Gastrocnemius medialis (tissue), 4 donors: ENCODE measurements at regions not wholly inside any gene's neighbourhood (a gene's known extent, or its start where the extent isn't known, plus 50 kb on each side); places are given as distances from the start of the nearest gene placed in this dataset.

Source experiments
- ATAC-seq, 2 donors: fragments of 150-250 bp; one replicate each; pipeline ENCODE4 v1.9.1; 2016
- DNase-seq, 2 donors: peaks; one replicate each; pipeline ENCODE4 v3.0.0-alpha.2; 2019
- H3K27ac ChIP-seq, 4 donors: fragments of 200-600 bp; sonication (generic); 1 replicate in 1 of 4; 2 replicates in 3 of 4; pipeline ENCODE4 v1.5.1; 2016 to 2018; ENCODE audit warnings: mild to moderate bottlenecking in 2 of 4, moderate library complexity in 1 of 4
- H3K27me3 ChIP-seq, 3 donors: fragments of 200-600 bp; sonication (generic) in 2 of 3; 1 replicate in 1 of 3; 2 replicates in 2 of 3; pipeline versions ENCODE4 v1.5.1 to v1.6.0; 2016 to 2019; ENCODE audit warnings: mild to moderate bottlenecking in 1 of 3, moderate library complexity in 1 of 3
- H3K36me3 ChIP-seq, 2 donors: fragments of 200-600 bp; sonication (generic) in 1 of 2; one replicate each; pipeline ENCODE4 v1.5.1; 2017 to 2018
- H3K4me1 ChIP-seq, 2 donors: fragments of 200-600 bp; sonication (generic) in 1 of 2; one replicate each; pipeline ENCODE4 v1.5.1; 2016 to 2017; ENCODE audit warnings: mild to moderate bottlenecking in 2 of 2
- H3K4me3 ChIP-seq, 4 donors: fragments of 200-600 bp; sonication (generic) in 3 of 4; 1 replicate in 1 of 4; 2 replicates in 3 of 4; pipeline ENCODE4 v1.5.1; 2016 to 2019; ENCODE audit warnings: mild to moderate bottlenecking in 2 of 4
- H3K9me3 ChIP-seq, 3 donors: fragments of 200-600 bp; sonication (generic) in 2 of 3; 1 replicate in 1 of 3; 2 replicates in 2 of 3; pipeline ENCODE4 v1.5.1; 2016 to 2019
- CTCF ChIP-seq, 5 experiments: fragments of 450-650 bp in 3 of 5; fragments of 200-600 bp in 2 of 5; sonication (generic) in 2 of 5; IDR thresholded peaks in 4 of 5; conservative IDR thresholded peaks in 1 of 5; 1 replicate in 4 of 5; 2 replicates in 1 of 5; pipeline ENCODE4 v1.5.1; 2016 to 2019; ENCODE audit warnings: antibody characterized with exemption in 5 of 5, mild to moderate bottlenecking in 3 of 5, moderate library complexity in 3 of 5
- POLR2A ChIP-seq, 2 donors: fragments of 450-650 bp; IDR thresholded peaks; one replicate each; pipeline ENCODE4 v1.6.1; 2017; ENCODE audit warnings: antibody characterized with exemption in 2 of 2, mild to moderate bottlenecking in 2 of 2, moderate library complexity in 2 of 2
- in situ Hi-C, 4 donors: fragments of 200-750 bp; cut with MboI; loops; one replicate each; pipeline versions ENCODE4 v1.15.0 to v1.8.0; 2017; ENCODE audit warnings: low sequenced_read_pairs in 4 of 4
- intact Hi-C: fragments of 100-400 bp; cut with DNase I; formaldehyde crosslinking; loops from one replicate; pipeline ENCODE4 v1.15.1; 2023; ENCODE audit warnings: low total_unique reads

GRCh38 chr1:217921126-217921904, 290.2 kb downstream of the SPATA17 start:
- intact Hi-C loops, result no loop called here
- H3K4me3 ChIP-seq, result no peak overlapping the region
- H3K27ac ChIP-seq, result no peak overlapping the region
- H3K4me1 ChIP-seq, result no peaks in the 10 kb centered on the region
- H3K27me3 ChIP-seq, result peaks cover 0 to 7% (median 4%) of the 10 kb centered on the region in 3 donors
- H3K9me3 ChIP-seq, result no peaks in the 10 kb centered on the region
- in situ Hi-C loops, result no loop called here
- ATAC-seq (no peak), DNase-seq (no peak)
- H3K36me3 ChIP-seq, result no peaks in the 10 kb centered on the region
- TF ChIP-seq CTCF (IDR thresholded peaks at IDR 0.05 in 4 of 5, conservative IDR thresholded peaks at IDR 0.05 in 1 of 5) (no peak), POLR2A (IDR thresholded peaks at IDR 0.05) (no peak)

GRCh38 chr1:217924924-217925323, 293.8 kb downstream of the SPATA17 start:
- DNase-seq (no peak), ATAC-seq (no peak)
- Histone ChIP-seq H3K27ac (no peak overlapping the region), H3K27me3 (peaks cover 0 to 7% (median 4%) of the 10 kb centered on the region in 3 donors), H3K9me3 (no peaks in the 10 kb centered on the region), H3K4me1 (no peaks in the 10 kb centered on the region), H3K36me3 (no peaks in the 10 kb centered on the region), H3K4me3 (no peak overlapping the region)
- in situ Hi-C loops (no loop called here), intact Hi-C loops (no loop called here)
- TF ChIP-seq CTCF (IDR thresholded peaks at IDR 0.05 in 4 of 5, conservative IDR thresholded peaks at IDR 0.05 in 1 of 5) (no peak), POLR2A (IDR thresholded peaks at IDR 0.05) (no peak)

GRCh38 chr1:217929213-217929885, 298.2 kb downstream of the SPATA17 start:
- intact Hi-C loops, result no loop called here
- no peaks in the 10 kb centered on the region for H3K36me3 ChIP-seq
- H3K27ac ChIP-seq, result no peak overlapping the region
- in situ Hi-C loops, result no loop called here
- H3K9me3 ChIP-seq, result no peaks in the 10 kb centered on the region
- H3K4me1 ChIP-seq, result no peaks in the 10 kb centered on the region
- peaks cover 0 to 3% (median 0%) of the 10 kb centered on the region in 3 donors for H3K27me3 ChIP-seq
- no peak for TF ChIP-seq POLR2A (IDR thresholded peaks at IDR 0.05)
- no peak for TF ChIP-seq CTCF (IDR thresholded peaks at IDR 0.05 in 4 of 5, conservative IDR thresholded peaks at IDR 0.05 in 1 of 5)
- no peak overlapping the region for H3K4me3 ChIP-seq
- DNase-seq (no peak), ATAC-seq (no peak)

GRCh38 chr1:217943361-217943760, 312.2 kb downstream of the SPATA17 start:
- Histone ChIP-seq H3K4me3 (no peak overlapping the region), H3K27ac (no peak overlapping the region), H3K4me1 (no peaks in the 10 kb centered on the region), H3K9me3 (no peaks in the 10 kb centered on the region), H3K36me3 (no peaks in the 10 kb centered on the region), H3K27me3 (no peaks in the 10 kb centered on the region)
- in situ Hi-C loops, result no loop called here
- DNase-seq (no peak), ATAC-seq (no peak)
- intact Hi-C loops, result no loop called here
- TF ChIP-seq POLR2A (IDR thresholded peaks at IDR 0.05) (no peak), CTCF (IDR thresholded peaks at IDR 0.05 in 4 of 5, conservative IDR thresholded peaks at IDR 0.05 in 1 of 5) (no peak)
